H9 (cell line): ENCODE measurements at regions not wholly inside any gene's neighbourhood (a gene's known extent, or its start where the extent isn't known, plus 50 kb on each side); places are given as distances from the start of the nearest gene placed in this dataset.

Experiments
- DNase-seq: peaks from one replicate; pipeline ENCODE4 v3.0.0-alpha.2; 2017
- H2AFZ ChIP-seq: one replicate; pipeline ENCODE4 v1.6.1; 2013; ENCODE audit warnings: mild to moderate bottlenecking, low read length, control low read depth, moderate library complexity
- H2AK5ac ChIP-seq: 2 replicates; pipeline ENCODE4 v1.6.1; 2013; ENCODE audit warnings: low read length, control low read depth, mixed read lengths; ENCODE audit not compliant: insufficient read length
- H2BK120ac ChIP-seq: one replicate; pipeline ENCODE4 v1.6.1; 2013; ENCODE audit warnings: low read depth, mild to moderate bottlenecking, low read length, control low read depth, inconsistent platforms; ENCODE audit not compliant: poor library complexity, severe bottlenecking
- H2BK12ac ChIP-seq: 2 replicates; pipeline ENCODE4 v1.6.1; 2013; ENCODE audit warnings: low read length, control low read depth, mixed read lengths, low read depth; ENCODE audit not compliant: insufficient read length
- H2BK15ac ChIP-seq: 2 replicates; pipeline ENCODE4 v1.6.1; 2013; ENCODE audit warnings: low read depth, low read length, control low read depth
- H2BK20ac ChIP-seq: one replicate; pipeline ENCODE4 v1.6.1; 2013; ENCODE audit warnings: low read depth, mild to moderate bottlenecking, low read length, control low read depth, inconsistent platforms; ENCODE audit not compliant: poor library complexity, severe bottlenecking
- H2BK5ac ChIP-seq: 2 replicates; pipeline ENCODE4 v1.6.1; 2013; ENCODE audit warnings: low read length, control low read depth, mixed read lengths; ENCODE audit not compliant: insufficient read length
- H3K14ac ChIP-seq: 2 replicates; pipeline ENCODE4 v1.6.1; 2013; ENCODE audit warnings: low read length, control low read depth; ENCODE audit not compliant: insufficient read depth
- H3K18ac ChIP-seq: 2 replicates; pipeline ENCODE4 v1.6.1; 2013; ENCODE audit warnings: low read depth, mild to moderate bottlenecking, mixed read lengths, low read length, control low read depth; ENCODE audit not compliant: insufficient read length
- H3K23ac ChIP-seq: 2 replicates; pipeline ENCODE4 v1.6.1; 2013; ENCODE audit warnings: low read length, control low read depth, mixed read lengths, low read depth; ENCODE audit not compliant: insufficient read length
- H3K23me2 ChIP-seq: 2 replicates; pipeline ENCODE4 v1.6.1; 2013; ENCODE audit warnings: low read depth, mild to moderate bottlenecking, mixed read lengths, low read length, control low read depth; ENCODE audit not compliant: insufficient read length, poor library complexity, severe bottlenecking
- H3K27ac ChIP-seq: 2 replicates; pipeline ENCODE4 v1.5.1; 2013; ENCODE audit warnings: low read length, control low read depth, mixed read lengths, low read depth; ENCODE audit not compliant: insufficient read length
- H3K27me3 ChIP-seq: 2 replicates; pipeline ENCODE4 v1.6.1; 2013; ENCODE audit warnings: low read length, control low read depth, inconsistent platforms; ENCODE audit not compliant: insufficient read depth
- H3K4ac ChIP-seq: 2 replicates; pipeline ENCODE4 v1.6.1; 2013; ENCODE audit warnings: low read depth, mild to moderate bottlenecking, control low read depth, inconsistent platforms, low read length, moderate library complexity
- H3K4me1 ChIP-seq: 2 replicates; pipeline ENCODE4 v1.6.1; 2013; ENCODE audit warnings: low read length, control low read depth, inconsistent platforms; ENCODE audit not compliant: insufficient read depth
- H3K4me2 ChIP-seq: 2 replicates; pipeline ENCODE4 v1.6.1; 2013; ENCODE audit warnings: low read length, control low read depth, mixed read lengths; ENCODE audit not compliant: insufficient read length, insufficient read depth
- H3K56ac ChIP-seq: 2 replicates; pipeline ENCODE4 v1.6.1; 2013; ENCODE audit warnings: low read depth, mild to moderate bottlenecking, mixed read lengths, low read length, control low read depth; ENCODE audit not compliant: insufficient read length
- H3K79me1 ChIP-seq: 2 replicates; pipeline ENCODE4 v1.6.1; 2013; ENCODE audit warnings: low read depth, mild to moderate bottlenecking, moderate library complexity, low read length, control low read depth, inconsistent platforms; ENCODE audit not compliant: insufficient read depth, poor library complexity, severe bottlenecking
- H3K79me2 ChIP-seq: 2 replicates; pipeline ENCODE4 v1.6.1; 2013; ENCODE audit warnings: low read length, control low read depth, inconsistent platforms; ENCODE audit not compliant: insufficient read depth
- H3K9ac ChIP-seq: 2 replicates; pipeline ENCODE4 v1.6.1; 2013; ENCODE audit warnings: low read length, control low read depth, mixed read lengths; ENCODE audit not compliant: insufficient read length; ENCODE audit errors: extremely low read depth
- H3K9me3 ChIP-seq: one replicate; pipeline ENCODE4 v1.6.1; 2013; ENCODE audit warnings: low read depth, low read length, inconsistent platforms; ENCODE audit not compliant: control insufficient read depth
- H3T11ph ChIP-seq: one replicate; pipeline ENCODE4 v1.6.1; 2013; ENCODE audit warnings: mild to moderate bottlenecking, low read length, control low read depth, inconsistent platforms
- H4K20me1 ChIP-seq: one replicate; pipeline ENCODE4 v1.6.1; 2013; ENCODE audit not compliant: control insufficient read depth, insufficient read length, insufficient read depth
- H4K5ac ChIP-seq: 2 replicates; pipeline ENCODE4 v1.6.1; 2013; ENCODE audit warnings: low read depth, mild to moderate bottlenecking, mixed read lengths, low read length, control low read depth; ENCODE audit not compliant: insufficient read length
- H4K8ac ChIP-seq: replicated peaks from 2 replicates; pipeline ENCODE4 v1.6.1; 2013; ENCODE audit warnings: low read length, control low read depth, mixed read lengths, low read depth; ENCODE audit not compliant: insufficient read length
- H4K91ac ChIP-seq: 2 replicates; pipeline ENCODE4 v1.6.1; 2013; ENCODE audit warnings: low read depth, mild to moderate bottlenecking, moderate library complexity, mixed read lengths, low read length, control low read depth; ENCODE audit not compliant: insufficient read length
- H3K27ac Mint-ChIP-seq, 3 experiments: 2 replicates in 2 of 3; 3 replicates in 1 of 3; pipeline ENCODE4 v1.8.0; 2020 to 2021; ENCODE audit warnings: mixed read lengths in 3 of 3, mild to moderate bottlenecking in 1 of 3, moderate library complexity in 1 of 3
- H3K27me3 Mint-ChIP-seq: 2 replicates; pipeline ENCODE4 v1.8.0; 2021; ENCODE audit warnings: low read depth, mild to moderate bottlenecking, moderate library complexity, mixed read lengths
- H3K36me3 Mint-ChIP-seq, 3 experiments: 2 replicates in 2 of 3; 3 replicates in 1 of 3; pipeline ENCODE4 v1.8.0; 2020 to 2021; ENCODE audit warnings: low read depth in 3 of 3, mixed read lengths in 3 of 3; ENCODE audit not compliant: insufficient read depth in 1 of 3
- H3K4me1 Mint-ChIP-seq, 2 experiments: 2 replicates each; pipeline ENCODE4 v1.8.0; 2020; ENCODE audit warnings: mixed read lengths in 2 of 2
- H3K4me3 Mint-ChIP-seq, 2 experiments: 2 replicates in 1 of 2; 3 replicates in 1 of 2; pipeline ENCODE4 v1.8.0; 2020 to 2021; ENCODE audit warnings: mild to moderate bottlenecking in 2 of 2, mixed read lengths in 2 of 2, moderate library complexity in 1 of 2
- H3K9me3 Mint-ChIP-seq, 2 experiments: 2 replicates in 1 of 2; 3 replicates in 1 of 2; pipeline ENCODE4 v1.8.0; 2020; ENCODE audit warnings: mild to moderate bottlenecking in 2 of 2, mixed read lengths in 2 of 2, moderate library complexity in 1 of 2
- CTCF ChIP-seq: fragments of 200-600 bp; sonication (generic); conservative IDR thresholded peaks from 3 replicates; pipeline ENCODE4 v1.8.0; 2021; ENCODE audit warnings: antibody characterized with exemption, mild to moderate bottlenecking
- WGBS: extraction: QIAGEN DNeasy Blood & Tissue Kit; methylation state at CpG from one replicate; pipeline ENCODE4 v1.1.7; 2013; ENCODE audit warnings: missing lambda C conversion rate, low lambda C conversion rate, mixed read lengths; ENCODE audit not compliant: insufficient read length; ENCODE audit errors: extremely low coverage; 5-methylcytosine and 5-hydroxymethylcytosine counted together

GRCh38 chr16:86349338-86349900 is 160.9 kb upstream of the FOXF1 start:
- no peak overlapping the region for H3K4me2 ChIP-seq
- H3K4me1 ChIP-seq: peaks cover 7% of the 10 kb centered on the region; the same call in 1 of the 2 replicates
- WGBS: no CpG with 5 or more reads among the region's 5 CpGs
- no peaks in the 10 kb centered on the region for H3K9me3 ChIP-seq
- no peak overlapping the region for H2BK20ac ChIP-seq
- Mint-ChIP-seq H3K4me3 (0 out of 5 replicates have a peak overlapping the region, but pooled peaks of 1 of the 2 experiments have one; percentile 32), H3K27me3 (peaks cover 56% of the 10 kb centered on the region), H3K9me3 (peaks cover 0 to 3% of the 10 kb centered on the region in 2 experiments; a peak in 2 of 5 replicates), H3K4me1 (peaks cover 36 to 65% of the 10 kb centered on the region in 2 experiments), H3K36me3 (no peaks in the 10 kb centered on the region), H3K27ac (no peak overlapping the region; a peak in 1 of 7 replicates)
- H2BK12ac ChIP-seq: no peak overlapping the region
- no peaks in the 10 kb centered on the region for H3K79me2 ChIP-seq
- no peak overlapping the region for H3K4ac ChIP-seq
- H3K23ac ChIP-seq: no peak overlapping the region
- no peak for DNase-seq
- H3K23me2 ChIP-seq: no peaks in the 10 kb centered on the region
- no peak overlapping the region for H3K18ac ChIP-seq
- no peak overlapping the region for H4K5ac ChIP-seq
- H3K56ac ChIP-seq: no peak overlapping the region
- no peak overlapping the region for H2AFZ ChIP-seq
- no peak overlapping the region for H4K91ac ChIP-seq
- no peaks in the 10 kb centered on the region for H3K79me1 ChIP-seq
- H2BK120ac ChIP-seq: no peak overlapping the region
- no peak overlapping the region for H2BK15ac ChIP-seq
- no peaks in the 10 kb centered on the region for H4K20me1 ChIP-seq
- no peak overlapping the region for H3K27ac ChIP-seq
- no peaks in the 10 kb centered on the region; the same call in 1 of the 2 replicates for H3K27me3 ChIP-seq
- H4K8ac ChIP-seq: no peak overlapping the region
- H2AK5ac ChIP-seq: no peak overlapping the region
- H3T11ph ChIP-seq: no peak overlapping the region
- no peak overlapping the region for H3K14ac ChIP-seq
- no peak for TF ChIP-seq CTCF
- no peak overlapping the region for H2BK5ac ChIP-seq
- H3K9ac ChIP-seq: no peak overlapping the region
